Fibroblast of skin of scalp (primary cell): ENCODE measurements at regions not wholly inside any gene's neighbourhood (a gene's known extent, or its start where the extent isn't known, plus 50 kb on each side); places are given as distances from the start of the nearest gene placed in this dataset.
"Not testable (repeated sequence)": the region's sequence is repeated elsewhere in the genome, so short reads cannot be mapped to it uniquely, and the experiment has no call there.

Experiments
- DNase-seq: peaks from one replicate; pipeline ENCODE4 v3.0.0-alpha.2; 2013

- DNase-seq, result not testable (repeated sequence)
Observed at GRCh38 chr1:176396604-176397395, 66.2 kb upstream of the PAPPA2 start.

- no peak for DNase-seq
Observed at GRCh38 chr1:176391621-176392020, 71.4 kb upstream of the PAPPA2 start.

- DNase-seq, result peak; percentile 7
Observed at GRCh38 chr1:176384841-176385240, 78.1 kb upstream of the PAPPA2 start.

GRCh38 chr1:176382163-176382562, 80.8 kb upstream of the PAPPA2 start:
- no peak for DNase-seq

GRCh38 chr1:176379626-176380339, 83.2 kb upstream of the PAPPA2 start:
- peak; percentile 5 for DNase-seq

GRCh38 chr1:176374967-176375569, 87.9 kb upstream of the PAPPA2 start:
- peak; percentile 69 for DNase-seq

GRCh38 chr1:176364236-176364905, 98.6 kb upstream of the PAPPA2 start:
- no peak for DNase-seq

- not testable (repeated sequence) for DNase-seq
Observed at GRCh38 chr1:176349135-176349715, 113.8 kb upstream of the PAPPA2 start.

GRCh38 chr1:176341656-176342055, 121.3 kb upstream of the PAPPA2 start:
- DNase-seq, result no peak

GRCh38 chr1:176338877-176339276, 124.1 kb upstream of the PAPPA2 start:
- no peak for DNase-seq

- no peak for DNase-seq
Observed at GRCh38 chr1:176330782-176331181, 123.7 kb upstream of the COP1 start.

GRCh38 chr1:176325664-176326063, 118.6 kb upstream of the COP1 start:
- DNase-seq, result no peak

- no peak for DNase-seq
Observed at GRCh38 chr1:176323472-176323871, 116.4 kb upstream of the COP1 start.

GRCh38 chr1:176315519-176316220, 108.6 kb upstream of the COP1 start:
- no peak for DNase-seq

GRCh38 chr1:176296602-176297001, 89.5 kb upstream of the COP1 start:
- not testable (repeated sequence) for DNase-seq

- DNase-seq, result no peak
Observed at GRCh38 chr1:176285996-176286395, 78.9 kb upstream of the COP1 start.

GRCh38 chr1:176271572-176271971, 64.5 kb upstream of the COP1 start:
- DNase-seq, result no peak
